Hepatocyte (in vitro differentiated cells): ENCODE measurements at regions not wholly inside any gene's neighbourhood (a gene's known extent, or its start where the extent isn't known, plus 50 kb on each side); places are given as distances from the start of the nearest gene placed in this dataset.

Experiments
- DNase-seq: peaks from one replicate; pipeline ENCODE4 v3.0.0-alpha.2; 2016; ENCODE audit warnings: low spot score
- H2AFZ ChIP-seq: fragments of 200-600 bp; sonication (generic); 2 replicates; pipeline ENCODE4 v1.6.0; 2016; ENCODE audit warnings: antibody characterized with exemption, mild to moderate bottlenecking
- H3K27ac ChIP-seq: fragments of 200-600 bp; sonication (generic); 2 replicates; pipeline ENCODE4 v1.5.1; 2016; ENCODE audit warnings: mild to moderate bottlenecking
- H3K27me3 ChIP-seq: fragments of 200-600 bp; sonication (generic); 2 replicates; pipeline ENCODE4 v1.6.1; 2016
- H3K36me3 ChIP-seq: fragments of 200-600 bp; sonication (generic); replicated peaks from 2 replicates; pipeline ENCODE4 v1.5.1; 2016; ENCODE audit warnings: low read depth; ENCODE audit not compliant: insufficient read depth
- H3K4me1 ChIP-seq: fragments of 200-600 bp; sonication (generic); 2 replicates; pipeline ENCODE4 v1.5.1; 2016; ENCODE audit warnings: mild to moderate bottlenecking, moderate library complexity; ENCODE audit not compliant: insufficient read depth
- H3K4me2 ChIP-seq: fragments of 200-600 bp; sonication (generic); 2 replicates; pipeline ENCODE4 v1.6.0; 2016
- H3K4me3 ChIP-seq: fragments of 200-600 bp; sonication (generic); 2 replicates; pipeline ENCODE4 v1.5.1; 2016; ENCODE audit warnings: mild to moderate bottlenecking
- H3K79me2 ChIP-seq: fragments of 200-600 bp; sonication (generic); 2 replicates; pipeline ENCODE4 v1.6.0; 2017; ENCODE audit warnings: mild to moderate bottlenecking
- H3K9me2 ChIP-seq: fragments of 200-600 bp; sonication (generic); replicated peaks from 2 replicates; pipeline ENCODE4 v1.6.0; 2017; ENCODE audit warnings: mild to moderate bottlenecking; ENCODE audit not compliant: insufficient read depth
- H3K9me3 ChIP-seq: fragments of 200-600 bp; sonication (generic); 2 replicates; pipeline ENCODE4 v1.5.1; 2016; ENCODE audit warnings: low read depth, mild to moderate bottlenecking
- H4K20me1 ChIP-seq: fragments of 200-600 bp; sonication (generic); 2 replicates; pipeline ENCODE4 v1.6.0; 2016; ENCODE audit warnings: mild to moderate bottlenecking; ENCODE audit not compliant: insufficient read depth, poor library complexity, severe bottlenecking
- EZH2 ChIP-seq: fragments of 200-600 bp; sonication (generic); IDR thresholded peaks from 2 replicates; pipeline ENCODE4 v1.6.1; 2016; ENCODE audit warnings: antibody characterized with exemption, mild to moderate bottlenecking, borderline replicate concordance
- EZH2phosphoT487 ChIP-seq: fragments of 200-600 bp; sonication (generic); IDR thresholded peaks from one replicate; pipeline ENCODE4 v1.6.1; 2018; ENCODE audit warnings: antibody characterized with exemption, mild to moderate bottlenecking, low read depth, moderate library complexity; ENCODE audit not compliant: unreplicated experiment, severe bottlenecking
- WGBS: methylation state at CpG from one replicate; pipeline ENCODE4 v1.1.6; 2016; ENCODE audit warnings: low lambda C conversion rate; ENCODE audit errors: missing lambda C conversion rate; 5-methylcytosine and 5-hydroxymethylcytosine counted together
- TF ChIP-seq, protein P1 (sequence below): fragments of 200-600 bp; sonication (generic); IDR thresholded peaks from 2 replicates; pipeline ENCODE4 v1.5.1; 2016; ENCODE audit warnings: antibody characterized with exemption, mild to moderate bottlenecking; ENCODE audit not compliant: poor library complexity

DNA sequence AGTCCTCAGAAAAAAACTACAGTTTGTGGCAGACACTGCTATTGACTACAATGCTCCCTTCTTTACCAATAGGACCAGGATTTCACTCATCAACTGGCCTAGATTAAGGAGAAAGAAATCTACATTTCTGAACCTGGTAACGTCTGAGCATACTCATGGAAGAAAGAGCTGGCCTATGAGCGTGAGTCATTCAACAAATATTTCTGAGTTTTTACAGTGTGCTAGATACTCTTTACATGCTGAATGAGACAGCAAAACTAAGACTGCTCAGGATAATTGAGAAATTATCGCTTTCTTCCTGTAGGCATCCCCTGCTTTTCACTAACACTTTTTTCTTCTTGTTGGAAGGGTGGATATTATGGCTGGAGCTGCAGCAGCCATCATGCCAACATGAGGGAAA, 609.7 kb downstream of the TNS3 start:
- H3K9me2 ChIP-seq, result no peaks in the 10 kb centered on the region
- H2AFZ ChIP-seq, result no peak overlapping the region
- H3K4me1 ChIP-seq, result no peaks in the 10 kb centered on the region
- H3K9me3 ChIP-seq, result no peaks in the 10 kb centered on the region
- H3K79me2 ChIP-seq, result no peaks in the 10 kb centered on the region
- no peak overlapping the region for H3K4me2 ChIP-seq
- WGBS, result 74% methylated on average over 3 of the region's 3 CpGs
- no peaks in the 10 kb centered on the region for H3K36me3 ChIP-seq
- TF ChIP-seq, protein P1, sequence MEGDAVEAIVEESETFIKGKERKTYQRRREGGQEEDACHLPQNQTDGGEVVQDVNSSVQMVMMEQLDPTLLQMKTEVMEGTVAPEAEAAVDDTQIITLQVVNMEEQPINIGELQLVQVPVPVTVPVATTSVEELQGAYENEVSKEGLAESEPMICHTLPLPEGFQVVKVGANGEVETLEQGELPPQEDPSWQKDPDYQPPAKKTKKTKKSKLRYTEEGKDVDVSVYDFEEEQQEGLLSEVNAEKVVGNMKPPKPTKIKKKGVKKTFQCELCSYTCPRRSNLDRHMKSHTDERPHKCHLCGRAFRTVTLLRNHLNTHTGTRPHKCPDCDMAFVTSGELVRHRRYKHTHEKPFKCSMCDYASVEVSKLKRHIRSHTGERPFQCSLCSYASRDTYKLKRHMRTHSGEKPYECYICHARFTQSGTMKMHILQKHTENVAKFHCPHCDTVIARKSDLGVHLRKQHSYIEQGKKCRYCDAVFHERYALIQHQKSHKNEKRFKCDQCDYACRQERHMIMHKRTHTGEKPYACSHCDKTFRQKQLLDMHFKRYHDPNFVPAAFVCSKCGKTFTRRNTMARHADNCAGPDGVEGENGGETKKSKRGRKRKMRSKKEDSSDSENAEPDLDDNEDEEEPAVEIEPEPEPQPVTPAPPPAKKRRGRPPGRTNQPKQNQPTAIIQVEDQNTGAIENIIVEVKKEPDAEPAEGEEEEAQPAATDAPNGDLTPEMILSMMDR, result no peak
- TF ChIP-seq EZH2phosphoT487 (no peak), EZH2 (no peak)
- DNase-seq, result no peak
- no peak overlapping the region for H3K27ac ChIP-seq
- H3K4me3 ChIP-seq, result no peak overlapping the region
- no peaks in the 10 kb centered on the region for H3K27me3 ChIP-seq
- no peaks in the 10 kb centered on the region for H4K20me1 ChIP-seq

DNA sequence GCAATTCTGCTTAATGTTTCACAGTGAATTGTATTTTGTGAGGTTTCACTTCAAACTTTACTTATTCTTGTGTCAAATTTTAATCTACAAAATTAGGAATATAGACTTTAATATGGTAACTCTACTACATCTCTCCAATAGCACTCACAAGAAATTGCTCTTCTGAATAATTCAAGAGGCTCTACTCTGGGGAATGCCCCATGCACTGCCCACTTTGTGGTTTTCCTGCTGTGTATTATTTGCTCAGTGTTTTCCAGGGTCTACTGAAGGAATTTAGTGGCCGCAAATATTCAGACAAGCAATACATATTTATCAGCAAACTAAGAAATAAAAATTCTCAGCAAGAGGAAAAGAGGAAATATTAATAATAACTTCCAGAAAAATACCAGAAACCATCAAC, 611.4 kb downstream of the TNS3 start:
- H3K4me3 ChIP-seq, result no peak overlapping the region
- H3K79me2 ChIP-seq, result no peaks in the 10 kb centered on the region
- DNase-seq, result no peak
- TF ChIP-seq, protein P1, result no peak
- no peak for TF ChIP-seq EZH2phosphoT487
- H3K27ac ChIP-seq, result no peak overlapping the region
- 92% methylated on average over 1 of the region's 1 CpG for WGBS
- H3K4me1 ChIP-seq, result no peaks in the 10 kb centered on the region
- H3K27me3 ChIP-seq, result no peaks in the 10 kb centered on the region
- no peak overlapping the region for H3K4me2 ChIP-seq
- H4K20me1 ChIP-seq, result no peaks in the 10 kb centered on the region
- no peaks in the 10 kb centered on the region for H3K9me2 ChIP-seq
- H3K9me3 ChIP-seq, result peaks cover 10% of the 10 kb centered on the region
- H3K36me3 ChIP-seq, result no peaks in the 10 kb centered on the region
- H2AFZ ChIP-seq, result no peak overlapping the region

DNA sequence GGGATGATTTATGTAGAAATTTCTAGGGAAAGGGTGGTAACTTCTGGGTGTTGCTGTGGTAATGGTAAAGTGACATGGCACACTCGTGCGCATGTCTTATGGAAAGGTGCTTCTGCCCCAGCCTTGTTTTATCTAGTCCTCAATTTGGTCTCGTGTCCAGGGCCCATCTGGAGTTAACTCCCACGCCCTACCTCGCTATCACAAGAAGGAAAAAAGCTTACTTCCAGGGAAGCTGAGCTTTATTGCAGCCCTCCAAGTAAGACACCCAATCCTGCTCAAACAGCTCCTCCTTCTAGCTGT, 611.8 kb downstream of the TNS3 start:
- Histone ChIP-seq H3K36me3 (no peaks in the 10 kb centered on the region), H3K27me3 (no peaks in the 10 kb centered on the region), H3K9me2 (no peaks in the 10 kb centered on the region), H3K4me2 (no peak overlapping the region), H3K27ac (no peak overlapping the region), H3K4me3 (no peak overlapping the region), H3K4me1 (no peaks in the 10 kb centered on the region), H3K79me2 (no peaks in the 10 kb centered on the region), H3K9me3 (peaks cover 10% of the 10 kb centered on the region), H2AFZ (no peak overlapping the region), H4K20me1 (no peaks in the 10 kb centered on the region)
- no peak for DNase-seq
- TF ChIP-seq EZH2, result no peak
- TF ChIP-seq, protein P1, result no peak
- no peak for TF ChIP-seq EZH2phosphoT487
- 90% methylated on average over 5 of the region's 5 CpGs for WGBS
